Immature natural killer cell (primary cell): ENCODE measurements at regions not wholly inside any gene's neighbourhood (a gene's known extent, or its start where the extent isn't known, plus 50 kb on each side); places are given as distances from the start of the nearest gene placed in this dataset.

Experiments used
- DNase-seq, 3 donors: peaks; one replicate each; pipeline ENCODE4 v3.0.0; 2022; ENCODE audit warnings: mixed read lengths in 1 of 3
- H3K27ac Mint-ChIP-seq, 6 donors: one replicate each; pipeline ENCODE4 v1.8.0; 2020; ENCODE audit warnings: mixed read lengths in 6 of 6, mild to moderate bottlenecking in 5 of 6, inconsistent platforms in 4 of 6, moderate library complexity in 3 of 6
- H3K27me3 Mint-ChIP-seq, 3 donors: one replicate each; pipeline ENCODE4 v1.8.0; 2020 to 2021; ENCODE audit warnings: low read depth in 3 of 3, mild to moderate bottlenecking in 3 of 3, mixed read lengths in 3 of 3, moderate library complexity in 3 of 3, inconsistent platforms in 1 of 3
- H3K36me3 Mint-ChIP-seq, 3 donors: one replicate each; pipeline ENCODE4 v1.8.0; 2020; ENCODE audit warnings: mixed read lengths in 3 of 3, inconsistent platforms in 2 of 3, mild to moderate bottlenecking in 2 of 3
- H3K4me1 Mint-ChIP-seq, 2 donors: one replicate each; pipeline ENCODE4 v1.8.0; 2020; ENCODE audit warnings: inconsistent platforms in 2 of 2, mild to moderate bottlenecking in 2 of 2, mixed read lengths in 2 of 2, moderate library complexity in 1 of 2
- H3K4me3 Mint-ChIP-seq, 5 donors: one replicate each; pipeline ENCODE4 v1.8.0; 2020; ENCODE audit warnings: mild to moderate bottlenecking in 5 of 5, mixed read lengths in 5 of 5, inconsistent platforms in 3 of 5, moderate library complexity in 3 of 5
- H3K9me3 Mint-ChIP-seq, 6 donors: one replicate each; pipeline ENCODE4 v1.8.0; 2020; ENCODE audit warnings: mild to moderate bottlenecking in 6 of 6, mixed read lengths in 6 of 6, inconsistent platforms in 4 of 6, moderate library complexity in 3 of 6

DNA sequence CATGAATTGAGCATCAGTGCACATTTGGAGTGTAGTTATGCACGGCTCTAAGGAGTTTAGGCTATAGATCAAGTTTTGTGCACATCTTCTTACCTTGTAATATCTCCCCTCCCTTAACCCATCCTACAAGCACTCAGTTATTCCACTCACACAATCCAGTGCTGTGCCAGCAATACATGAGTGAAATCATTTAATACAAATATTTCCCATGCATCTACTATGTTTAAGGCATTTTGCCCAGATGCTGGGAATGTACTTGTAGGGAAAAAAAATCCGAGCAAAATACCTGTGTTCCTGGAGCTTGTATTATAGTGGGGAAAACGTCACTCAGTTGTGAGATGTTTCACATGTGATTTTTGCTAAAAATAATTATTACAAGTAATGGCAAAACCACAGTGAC, 191.6 kb upstream of the LDB2 start:
- Mint-ChIP-seq H3K27me3 (peaks cover 0 to 5% (median 0%) of the 10 kb centered on the region in 3 donors), H3K27ac (no peak overlapping the region), H3K4me1 (peaks cover 14 to 21% of the 10 kb centered on the region in 2 donors), H3K36me3 (no peaks in the 10 kb centered on the region), H3K4me3 (no peak overlapping the region), H3K9me3 (peaks cover 0 to 2% (median 0%) of the 10 kb centered on the region in 6 donors)
- no peak for DNase-seq

DNA sequence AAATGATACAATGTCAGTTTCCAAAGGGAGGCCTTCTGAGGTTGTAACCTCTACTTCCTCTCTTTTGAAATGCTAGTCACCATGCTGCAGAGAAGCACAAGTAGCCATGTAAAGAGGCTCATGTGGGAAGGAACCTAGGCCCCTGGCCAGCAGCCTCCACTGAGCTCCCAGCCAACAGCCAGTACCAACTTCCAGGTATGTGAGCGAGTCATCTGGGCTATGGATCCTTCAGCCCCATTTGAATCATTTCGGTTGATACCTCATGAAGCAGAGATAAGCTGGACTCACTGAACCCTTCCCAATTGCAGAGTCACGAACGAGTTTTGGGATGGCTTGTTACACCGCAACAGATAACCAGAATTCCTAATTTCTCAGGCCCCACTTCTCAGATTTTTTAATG, 187.0 kb upstream of the LDB2 start:
- Mint-ChIP-seq H3K27me3 (no peaks in the 10 kb centered on the region), H3K4me1 (no peaks in the 10 kb centered on the region), H3K9me3 (peaks cover 0 to 2% (median 0%) of the 10 kb centered on the region in 6 donors), H3K36me3 (no peaks in the 10 kb centered on the region), H3K4me3 (no peak overlapping the region), H3K27ac (no peak overlapping the region)
- DNase-seq, result no peak

DNA sequence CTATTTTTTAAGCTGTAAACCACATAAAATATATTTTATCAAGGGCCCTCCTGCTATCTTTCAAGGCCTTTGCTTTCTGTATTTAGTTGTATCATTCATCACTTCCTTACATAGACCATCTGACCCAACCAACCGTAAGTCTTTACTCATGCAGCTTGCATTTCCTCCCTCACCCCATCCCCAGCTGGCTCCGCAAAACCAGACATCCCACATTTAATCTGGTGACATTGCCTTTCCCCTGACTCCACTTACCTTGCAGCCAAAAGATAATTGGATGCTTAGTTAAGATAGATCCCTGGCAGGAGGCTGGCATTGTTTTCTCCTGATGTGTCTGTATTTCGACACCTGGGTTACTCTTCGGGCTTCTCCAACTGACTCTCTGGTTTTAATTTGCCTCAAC, 183.7 kb upstream of the LDB2 start:
- H3K27ac Mint-ChIP-seq, result no peak overlapping the region
- H3K4me3 Mint-ChIP-seq, result no peak overlapping the region
- no peaks in the 10 kb centered on the region for H3K36me3 Mint-ChIP-seq
- H3K27me3 Mint-ChIP-seq, result no peaks in the 10 kb centered on the region
- H3K9me3 Mint-ChIP-seq, result no peaks in the 10 kb centered on the region
- no peak for DNase-seq
- no peaks in the 10 kb centered on the region for H3K4me1 Mint-ChIP-seq

DNA sequence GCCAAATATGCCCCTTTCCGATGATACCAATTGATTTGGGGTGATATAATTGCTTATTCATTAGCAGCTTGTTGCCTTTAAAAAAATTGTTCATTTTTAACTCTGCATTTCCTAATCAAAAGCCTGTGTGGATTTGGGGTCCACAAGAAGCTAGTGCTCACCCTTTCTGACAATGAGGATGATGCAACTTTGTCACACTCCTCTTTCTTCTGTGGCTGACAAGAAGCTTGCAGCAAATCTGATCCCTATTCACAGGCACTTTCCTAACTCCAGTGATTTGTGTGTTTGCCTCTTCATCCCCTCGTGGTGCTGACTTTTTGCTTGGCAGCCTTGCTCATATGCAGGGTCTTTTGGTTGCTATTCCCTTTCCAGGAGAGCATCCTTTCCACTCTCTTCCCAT, 182.7 kb upstream of the LDB2 start:
- no peaks in the 10 kb centered on the region for H3K9me3 Mint-ChIP-seq

DNA sequence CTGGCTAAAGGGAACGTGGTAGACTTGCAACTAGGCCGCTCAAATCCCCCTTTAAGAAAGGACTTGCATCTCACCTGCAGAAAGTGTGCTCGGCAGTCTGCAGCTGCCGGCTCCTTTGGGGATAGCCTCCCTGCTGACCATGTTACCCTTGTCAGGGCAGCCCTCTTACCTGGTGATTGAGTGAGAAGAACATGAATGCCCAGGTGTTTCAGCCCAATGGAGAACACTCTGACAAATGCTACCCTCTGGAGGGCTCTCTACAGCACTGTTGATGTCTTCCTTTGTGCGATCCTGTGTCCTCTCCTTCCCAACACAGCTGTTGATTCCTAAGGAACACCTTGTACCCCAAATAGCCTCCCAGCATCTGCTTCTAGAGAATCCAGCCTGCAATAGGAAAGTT, 178.7 kb upstream of the LDB2 start:
- Mint-ChIP-seq H3K4me1 (no peaks in the 10 kb centered on the region), H3K36me3 (no peaks in the 10 kb centered on the region), H3K27me3 (peaks cover 0 to 3% (median 0%) of the 10 kb centered on the region in 3 donors), H3K27ac (no peak overlapping the region), H3K9me3 (no peaks in the 10 kb centered on the region), H3K4me3 (no peak overlapping the region)
- no peak for DNase-seq

More for the DNA sequence above, 182.7 kb upstream of the LDB2 start:
- H3K27me3 Mint-ChIP-seq, result no peaks in the 10 kb centered on the region
- H3K4me1 Mint-ChIP-seq, result no peaks in the 10 kb centered on the region
- H3K4me3 Mint-ChIP-seq, result no peak overlapping the region
- no peak overlapping the region for H3K27ac Mint-ChIP-seq
- DNase-seq, result no peak
- H3K36me3 Mint-ChIP-seq, result no peaks in the 10 kb centered on the region

DNA sequence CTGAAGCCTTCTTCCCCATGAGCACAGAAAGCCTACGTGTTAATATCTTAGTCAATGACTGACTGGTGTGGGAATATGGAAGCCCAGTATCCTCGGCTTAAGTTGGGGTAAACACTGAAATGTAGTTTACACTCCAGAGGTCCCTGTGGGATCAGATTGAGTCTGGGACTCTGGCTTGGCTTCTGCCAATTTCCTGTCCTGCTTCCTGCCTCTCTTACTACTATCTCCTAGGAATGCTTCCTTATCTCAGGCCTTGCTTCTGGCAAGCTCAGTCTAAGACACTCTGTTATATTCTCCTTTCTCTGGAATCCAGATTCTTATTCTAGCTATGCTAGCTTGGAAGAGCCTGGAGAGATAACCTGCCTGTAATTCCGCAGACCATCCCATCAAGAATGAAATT, 174.0 kb upstream of the LDB2 start:
- Mint-ChIP-seq H3K36me3 (no peaks in the 10 kb centered on the region), H3K4me1 (no peaks in the 10 kb centered on the region), H3K27me3 (peaks cover 0 to 4% (median 0%) of the 10 kb centered on the region in 3 donors), H3K4me3 (no peak overlapping the region), H3K27ac (no peak overlapping the region), H3K9me3 (no peaks in the 10 kb centered on the region)
- no peak for DNase-seq

DNA sequence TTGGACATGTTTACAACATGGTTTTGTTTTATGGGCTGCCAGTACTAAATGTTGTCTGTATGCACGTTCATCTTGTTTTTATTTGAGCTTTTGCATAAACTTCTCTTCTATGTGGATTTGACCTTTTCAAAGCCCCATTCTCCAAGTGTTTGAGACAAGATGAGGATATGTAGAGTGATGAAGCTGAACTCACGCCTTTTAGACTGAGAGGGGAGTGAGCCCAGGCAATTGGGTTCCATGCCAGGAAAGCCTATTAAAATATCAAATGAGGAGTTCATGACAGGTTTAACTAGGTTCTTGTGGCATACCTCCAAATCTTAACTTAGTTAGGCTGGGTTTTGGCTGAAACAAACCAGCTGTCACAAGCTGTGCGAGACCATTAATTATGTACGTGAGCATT, 170.4 kb upstream of the LDB2 start:
- no peaks in the 10 kb centered on the region for H3K9me3 Mint-ChIP-seq
- no peak overlapping the region for H3K4me3 Mint-ChIP-seq
- no peak overlapping the region for H3K27ac Mint-ChIP-seq
- peaks cover 0 to 1% (median 0%) of the 10 kb centered on the region in 3 donors for H3K27me3 Mint-ChIP-seq
- no peaks in the 10 kb centered on the region for H3K36me3 Mint-ChIP-seq
- no peak for DNase-seq
- no peaks in the 10 kb centered on the region for H3K4me1 Mint-ChIP-seq

DNA sequence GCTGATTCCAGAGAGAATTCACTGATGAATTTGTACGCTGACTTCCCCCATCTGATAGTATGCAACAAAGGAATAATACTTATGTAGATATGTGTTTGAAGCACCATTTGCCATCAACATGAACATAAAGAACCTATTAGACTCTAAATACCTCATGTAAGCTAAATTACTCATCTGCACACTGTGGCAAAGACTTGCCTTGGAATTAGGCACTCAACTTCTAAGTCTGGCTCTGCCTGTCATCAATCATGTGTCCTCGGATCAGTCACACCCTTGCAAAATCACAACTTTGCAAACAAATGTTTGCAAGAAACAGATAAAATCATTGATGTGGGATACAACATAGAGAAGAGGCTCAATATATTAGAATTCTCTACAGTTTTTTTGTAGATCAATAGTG, 169.9 kb upstream of the LDB2 start:
- no peak overlapping the region for H3K27ac Mint-ChIP-seq
- peaks cover 0 to 1% (median 0%) of the 10 kb centered on the region in 3 donors for H3K27me3 Mint-ChIP-seq
- no peaks in the 10 kb centered on the region for H3K4me1 Mint-ChIP-seq
- H3K36me3 Mint-ChIP-seq, result no peaks in the 10 kb centered on the region
- peaks cover 0 to under 1% (median 0%) of the 10 kb centered on the region in 6 donors for H3K9me3 Mint-ChIP-seq
- no peak overlapping the region for H3K4me3 Mint-ChIP-seq
- DNase-seq, result no peak

DNA sequence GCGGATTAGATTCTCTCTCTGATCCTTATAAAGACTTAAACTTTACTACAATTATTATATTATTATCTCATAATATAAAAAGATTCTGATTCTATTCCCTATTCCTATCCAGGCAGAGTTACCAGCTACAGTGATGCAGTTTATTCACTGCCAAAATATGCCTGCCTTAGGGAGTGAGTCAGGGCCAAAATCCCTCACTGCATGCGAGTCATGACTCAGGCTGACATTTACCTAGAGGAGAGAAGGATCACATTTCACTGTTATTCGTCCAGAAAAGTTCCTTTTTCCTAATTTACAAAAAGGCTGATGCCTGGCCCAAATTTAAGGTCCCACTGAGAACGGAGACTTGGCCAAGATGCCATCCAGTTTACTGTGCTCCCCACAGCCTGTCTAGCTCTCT, 168.5 kb upstream of the LDB2 start:
- no peaks in the 10 kb centered on the region for H3K4me1 Mint-ChIP-seq
- H3K4me3 Mint-ChIP-seq, result no peak overlapping the region
- no peak for DNase-seq
- peaks cover 0 to 4% (median 0%) of the 10 kb centered on the region in 6 donors for H3K9me3 Mint-ChIP-seq
- peaks cover 0 to 1% (median 0%) of the 10 kb centered on the region in 3 donors for H3K27me3 Mint-ChIP-seq
- H3K27ac Mint-ChIP-seq, result no peak overlapping the region
- no peaks in the 10 kb centered on the region for H3K36me3 Mint-ChIP-seq

DNA sequence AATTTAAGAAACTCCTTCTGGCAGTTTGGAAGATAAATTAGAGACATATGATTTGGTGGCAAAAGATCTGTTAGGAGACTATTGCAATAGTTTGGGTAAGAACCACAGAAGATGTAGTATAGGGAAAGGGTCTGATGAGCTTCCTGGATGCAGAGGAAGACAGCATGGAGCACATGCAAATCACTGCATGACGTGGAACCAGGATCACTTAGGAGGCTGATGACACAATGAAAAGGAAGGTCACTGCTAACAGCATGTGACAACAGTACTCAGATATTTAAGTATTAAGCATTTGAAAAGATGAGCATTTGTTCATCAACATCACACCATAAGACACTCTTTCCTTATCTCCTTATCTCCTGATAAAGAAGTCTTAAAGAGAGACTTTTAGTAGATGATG, 167.8 kb upstream of the LDB2 start:
- H3K36me3 Mint-ChIP-seq, result no peaks in the 10 kb centered on the region
- peaks cover 0 to 4% (median 0%) of the 10 kb centered on the region in 6 donors for H3K9me3 Mint-ChIP-seq
- H3K27ac Mint-ChIP-seq, result no peak overlapping the region
- no peak overlapping the region for H3K4me3 Mint-ChIP-seq
- no peaks in the 10 kb centered on the region for H3K4me1 Mint-ChIP-seq
- H3K27me3 Mint-ChIP-seq, result peaks cover 0 to 1% (median 0%) of the 10 kb centered on the region in 3 donors
- no peak for DNase-seq

DNA sequence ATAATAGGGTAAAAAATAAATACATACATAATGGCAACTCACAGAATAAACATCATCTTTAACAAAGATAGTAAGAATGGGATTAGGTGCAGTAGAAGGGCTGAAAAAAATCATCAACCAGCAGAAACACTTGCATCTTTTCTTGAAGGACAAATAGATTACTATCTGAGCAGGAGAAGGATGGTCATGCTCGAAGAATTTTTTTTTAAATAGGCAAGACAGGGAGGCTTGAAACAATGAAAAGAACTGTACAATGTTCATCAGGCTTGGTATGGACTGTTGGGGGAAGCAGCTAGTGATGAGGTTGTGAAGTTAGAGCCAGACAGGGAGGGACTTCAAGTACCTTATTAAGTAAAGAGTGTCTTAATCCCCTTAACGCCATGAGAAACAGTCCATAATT, 167.4 kb upstream of the LDB2 start:
- Mint-ChIP-seq H3K27ac (no peak overlapping the region), H3K27me3 (peaks cover 0 to 1% (median 0%) of the 10 kb centered on the region in 3 donors), H3K4me3 (no peak overlapping the region), H3K4me1 (no peaks in the 10 kb centered on the region), H3K9me3 (peaks cover 0 to 4% (median 0%) of the 10 kb centered on the region in 6 donors), H3K36me3 (no peaks in the 10 kb centered on the region)
- DNase-seq, result no peak

DNA sequence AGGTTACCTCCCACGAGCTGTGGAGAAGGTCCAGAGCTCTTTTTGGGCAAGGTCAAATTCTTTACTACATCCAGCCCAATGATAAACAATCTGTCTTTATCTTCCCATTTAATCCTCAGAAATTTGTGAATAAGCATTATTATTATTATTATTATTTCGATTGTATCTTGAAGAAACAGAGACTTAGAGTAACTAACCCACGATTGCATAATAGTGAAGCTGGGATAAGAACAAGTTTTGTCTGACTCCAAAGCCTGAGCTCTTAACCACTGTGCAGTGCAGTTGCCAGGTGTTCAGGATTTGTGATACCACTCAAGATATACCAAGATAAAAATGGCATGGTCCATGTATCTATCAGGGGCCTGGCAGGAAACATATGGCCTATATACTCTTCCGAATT, 166.5 kb upstream of the LDB2 start:
- H3K4me1 Mint-ChIP-seq, result no peaks in the 10 kb centered on the region
- H3K27me3 Mint-ChIP-seq, result peaks cover 0 to 1% (median 0%) of the 10 kb centered on the region in 3 donors
- H3K27ac Mint-ChIP-seq, result no peak overlapping the region
- no peak for DNase-seq
- no peak overlapping the region for H3K4me3 Mint-ChIP-seq
- H3K9me3 Mint-ChIP-seq, result peaks cover 0 to 4% (median 0%) of the 10 kb centered on the region in 6 donors
- no peaks in the 10 kb centered on the region for H3K36me3 Mint-ChIP-seq

DNA sequence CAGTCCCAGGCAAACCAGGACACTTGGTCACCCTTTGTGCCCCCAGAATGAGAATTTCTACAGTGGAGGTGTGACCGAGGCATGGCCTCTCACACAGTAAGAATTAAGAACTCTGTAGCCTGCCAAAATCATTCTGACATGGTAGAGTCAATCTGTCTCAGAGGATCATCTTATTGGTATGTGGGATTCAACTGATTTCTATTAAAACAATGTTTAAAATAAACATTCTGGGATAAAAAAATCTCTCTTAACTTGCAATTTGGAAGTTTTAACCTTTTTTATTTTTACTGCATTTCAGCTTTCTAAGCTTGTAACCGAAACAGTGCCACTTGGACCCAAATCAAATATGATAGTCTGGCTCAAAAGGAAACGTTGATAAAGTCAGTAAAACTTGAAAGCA, 165.4 kb upstream of the LDB2 start:
- H3K27ac Mint-ChIP-seq, result no peak overlapping the region
- peaks cover 0 to 4% (median 0%) of the 10 kb centered on the region in 6 donors for H3K9me3 Mint-ChIP-seq
- DNase-seq, result no peak
- no peaks in the 10 kb centered on the region for H3K4me1 Mint-ChIP-seq
- peaks cover 0 to 1% (median 0%) of the 10 kb centered on the region in 3 donors for H3K27me3 Mint-ChIP-seq
- no peaks in the 10 kb centered on the region for H3K36me3 Mint-ChIP-seq
- no peak overlapping the region for H3K4me3 Mint-ChIP-seq

DNA sequence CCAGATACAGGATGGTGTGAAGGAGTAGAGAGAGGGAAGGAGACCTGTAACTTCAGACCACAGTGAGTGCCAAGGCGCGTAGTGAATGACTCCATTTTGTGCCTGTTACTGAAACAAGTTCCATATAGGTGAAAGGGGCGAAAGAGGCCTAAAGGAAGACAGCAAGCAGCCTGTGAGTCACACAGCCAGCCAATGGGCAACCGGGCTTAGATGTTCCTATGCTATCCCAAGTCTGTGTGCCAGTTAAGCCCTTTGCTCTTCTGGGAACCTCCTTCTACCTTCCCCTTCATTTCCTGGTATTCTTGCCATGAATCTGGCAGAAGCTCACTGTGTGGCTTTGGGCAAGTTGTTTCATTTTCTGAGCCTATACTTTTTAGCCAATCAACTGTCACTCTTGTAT, 161.8 kb upstream of the LDB2 start:
- Mint-ChIP-seq H3K4me3 (no peak overlapping the region), H3K27me3 (peaks cover 0 to 2% (median 0%) of the 10 kb centered on the region in 3 donors), H3K27ac (no peak overlapping the region), H3K4me1 (no peaks in the 10 kb centered on the region), H3K36me3 (no peaks in the 10 kb centered on the region), H3K9me3 (peaks cover 0 to 4% (median 0%) of the 10 kb centered on the region in 6 donors)
- DNase-seq, result no peak

DNA sequence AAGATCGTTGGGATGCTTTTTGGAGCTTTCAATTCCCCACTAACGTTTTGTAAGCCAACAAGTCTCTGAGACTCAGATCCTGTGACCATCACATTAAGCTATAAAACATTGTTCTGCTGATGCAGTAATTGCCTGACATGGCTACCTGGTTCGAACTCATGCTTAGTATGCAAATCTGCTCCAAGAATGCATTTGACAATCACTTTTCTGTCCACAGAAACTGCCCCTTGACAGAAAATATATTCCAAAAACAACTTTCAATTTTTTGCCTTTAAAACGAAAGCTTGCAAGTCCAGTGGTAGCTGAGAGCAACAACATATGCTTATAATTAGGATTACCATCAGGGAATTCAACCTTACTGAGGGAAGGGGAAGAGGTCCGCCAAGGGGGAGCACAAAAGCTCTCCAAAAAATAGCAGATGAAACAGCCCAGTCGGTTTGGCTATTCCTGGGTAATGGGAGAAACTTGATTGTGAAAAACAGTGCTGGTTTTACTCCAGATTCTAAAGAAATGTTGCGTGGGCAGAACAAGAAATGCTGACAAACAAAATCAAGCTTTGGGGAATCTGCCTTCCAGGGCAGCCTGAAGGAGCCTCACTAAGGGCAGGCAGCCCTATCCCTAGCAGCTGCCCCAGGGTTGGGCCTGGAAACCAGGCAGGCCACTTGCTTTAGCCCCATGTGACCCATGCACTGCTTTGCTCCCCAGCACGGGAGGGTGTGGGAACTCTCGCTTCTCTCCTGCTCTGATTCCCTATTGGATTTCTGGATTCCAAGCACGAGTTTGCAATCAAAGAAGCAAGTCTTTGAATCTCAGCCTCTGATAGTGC, 160.7 kb upstream of the LDB2 start:
- no peaks in the 10 kb centered on the region for H3K36me3 Mint-ChIP-seq
- H3K4me1 Mint-ChIP-seq, result no peaks in the 10 kb centered on the region
- DNase-seq, result no peak
- H3K27me3 Mint-ChIP-seq, result peaks cover 0 to 2% (median 2%) of the 10 kb centered on the region in 3 donors
- no peak overlapping the region for H3K4me3 Mint-ChIP-seq
- H3K27ac Mint-ChIP-seq, result no peak overlapping the region
- peaks cover 0 to 4% (median 0%) of the 10 kb centered on the region in 6 donors for H3K9me3 Mint-ChIP-seq
